CD4-positive, alpha-beta T cell treated with Interleukin-1 beta for 1 hour (primary cell): ENCODE measurements at regions not wholly inside any gene's neighbourhood (a gene's known extent, or its start where the extent isn't known, plus 50 kb on each side); places are given as distances from the start of the nearest gene placed in this dataset.
A peak's percentile ranks its signal among the peaks of the same experiment; 100 is the strongest.

Source experiments
- DNase-seq, 2 donors: peaks; one replicate each; pipeline ENCODE4 v3.0.0-alpha.2; 2020 to 2022

- DNase-seq = no peak
Observed at GRCh38 chr12:92529944-92530343, 172.8 kb upstream of the PLEKHG7 start.

- DNase-seq = no peak
Observed at GRCh38 chr12:92528586-92528985, 174.2 kb upstream of the PLEKHG7 start.

- no peak for DNase-seq
Observed at GRCh38 chr12:92528097-92528496, 174.7 kb upstream of the PLEKHG7 start.

DNA sequence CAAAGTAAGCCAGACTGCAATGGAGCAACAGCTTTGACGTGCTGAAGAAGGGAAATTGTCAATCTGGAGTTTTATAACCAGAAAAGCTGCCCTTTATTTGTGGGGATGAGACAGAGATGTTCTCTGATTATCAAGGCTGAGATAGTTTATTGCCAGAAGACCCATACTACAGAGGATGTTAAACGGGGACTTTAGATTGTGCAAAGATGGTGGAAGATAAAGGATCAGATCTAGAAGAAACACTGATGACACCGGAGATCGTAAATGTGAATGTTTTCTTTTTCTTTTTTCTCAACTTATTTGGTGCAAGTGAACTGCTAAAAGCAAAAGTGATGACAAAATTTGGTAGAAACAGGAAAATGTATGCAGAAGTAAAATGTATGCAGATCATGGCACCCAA lies 178.3 kb upstream of the PLEKHG7 start:
- no peak for DNase-seq

DNA sequence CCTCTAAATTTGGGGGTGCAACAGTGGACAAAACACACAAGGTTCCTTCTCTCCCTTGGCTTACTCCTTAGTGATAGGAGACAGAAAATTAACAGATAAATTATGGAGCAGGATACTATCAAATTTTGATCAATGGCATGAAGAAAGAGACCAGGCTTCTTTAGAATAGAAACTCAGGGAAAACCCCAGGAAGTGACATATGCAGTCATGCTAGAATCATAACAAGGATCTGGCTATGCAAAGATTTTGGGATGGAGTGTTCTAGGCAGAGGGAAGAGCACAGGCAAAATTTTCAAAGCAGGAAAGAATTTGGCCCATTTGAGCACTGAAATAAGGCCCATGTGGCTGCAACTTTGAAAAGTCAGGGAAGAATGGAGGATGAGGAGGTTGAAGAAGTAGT lies 182.3 kb upstream of the PLEKHG7 start:
- DNase-seq = no peak

GRCh38 chr12:92519284-92519683 lies 183.5 kb upstream of the PLEKHG7 start:
- no peak for DNase-seq

GRCh38 chr12:92518071-92518470 lies 184.7 kb upstream of the PLEKHG7 start:
- no peak for DNase-seq

- no peak for DNase-seq
Observed at GRCh38 chr12:92516277-92516600, 186.6 kb upstream of the PLEKHG7 start.

- no peak for DNase-seq
Observed at GRCh38 chr12:92513231-92513730, 189.5 kb upstream of the PLEKHG7 start.

DNA sequence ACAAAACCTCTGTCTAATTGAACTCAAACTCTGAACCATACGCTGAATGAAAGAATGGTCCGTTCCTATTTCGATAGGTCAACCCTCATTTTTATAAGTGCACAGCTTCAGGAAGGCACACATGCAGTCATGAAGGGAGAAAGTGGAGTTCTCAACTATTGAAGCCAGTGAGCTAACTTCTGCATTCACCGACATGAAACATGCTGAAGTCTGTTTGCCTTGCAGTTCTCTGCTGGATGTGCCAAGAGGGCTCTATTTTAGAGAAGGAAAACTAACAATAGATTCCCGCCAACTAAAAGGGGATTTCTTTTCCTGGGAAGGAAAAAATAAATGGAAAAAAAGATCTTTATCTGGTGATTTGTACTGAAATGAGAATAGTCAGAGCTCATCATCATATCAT lies 191.0 kb upstream of the PLEKHG7 start:
- DNase-seq = no peak

GRCh38 chr12:92509156-92509738 lies 193.5 kb upstream of the PLEKHG7 start:
- no peak for DNase-seq

GRCh38 chr12:92506891-92507290 lies 195.9 kb upstream of the PLEKHG7 start:
- DNase-seq = no peak

GRCh38 chr12:92506460-92506859 lies 196.3 kb upstream of the PLEKHG7 start:
- no peak for DNase-seq

DNA sequence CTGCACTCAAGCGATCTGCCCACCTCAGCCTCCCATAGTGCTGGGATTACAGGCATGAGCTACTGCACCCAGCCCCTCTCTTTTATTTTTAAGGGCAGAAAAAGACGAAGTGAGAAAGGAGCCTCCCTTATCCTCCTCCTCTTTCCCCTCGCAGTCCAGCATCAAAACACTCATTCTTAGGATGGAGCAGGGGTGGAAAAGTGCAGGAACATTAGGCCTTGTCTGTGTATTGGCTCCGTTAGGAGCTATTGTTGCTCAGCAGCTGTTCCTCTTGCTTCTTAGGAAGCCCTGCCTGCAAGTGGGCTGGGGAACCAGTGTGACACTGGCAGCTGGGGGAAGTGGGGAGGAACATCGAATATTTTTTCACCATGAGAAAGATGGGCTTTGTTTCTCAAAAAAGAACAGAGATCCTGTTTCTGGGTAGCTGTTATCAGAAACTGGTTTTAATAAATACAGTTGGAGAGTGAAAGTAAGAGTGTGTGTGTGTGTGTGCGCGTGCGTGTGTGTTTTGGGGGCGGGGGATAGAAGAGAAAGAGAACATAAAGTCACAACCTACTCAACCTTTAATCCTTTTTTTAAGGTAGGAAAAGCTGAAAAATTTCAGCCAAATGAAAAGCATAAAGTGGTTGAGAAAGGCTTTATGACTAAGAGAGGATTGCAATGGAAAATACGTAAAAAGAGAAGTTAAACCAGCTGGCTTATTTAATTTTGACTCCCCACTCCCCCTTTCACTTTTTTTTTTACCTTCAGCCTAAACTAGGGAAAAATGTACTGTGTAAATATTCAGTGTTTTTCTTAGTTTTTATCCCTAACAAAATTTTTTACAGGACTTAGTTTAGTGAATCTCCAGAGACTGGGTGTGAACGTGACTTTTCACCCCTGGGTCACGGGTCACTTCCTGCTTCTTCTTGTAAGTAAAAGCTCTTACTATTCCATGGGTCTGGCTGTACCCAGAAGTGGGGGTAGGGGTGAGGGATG lies 197.2 kb upstream of the PLEKHG7 start:
- peak; percentile 50 to 61 for DNase-seq

- DNase-seq = peak in 1 of 2 donors; percentile 40
Observed at GRCh38 chr12:92504594-92504981, 198.2 kb upstream of the PLEKHG7 start.

DNA sequence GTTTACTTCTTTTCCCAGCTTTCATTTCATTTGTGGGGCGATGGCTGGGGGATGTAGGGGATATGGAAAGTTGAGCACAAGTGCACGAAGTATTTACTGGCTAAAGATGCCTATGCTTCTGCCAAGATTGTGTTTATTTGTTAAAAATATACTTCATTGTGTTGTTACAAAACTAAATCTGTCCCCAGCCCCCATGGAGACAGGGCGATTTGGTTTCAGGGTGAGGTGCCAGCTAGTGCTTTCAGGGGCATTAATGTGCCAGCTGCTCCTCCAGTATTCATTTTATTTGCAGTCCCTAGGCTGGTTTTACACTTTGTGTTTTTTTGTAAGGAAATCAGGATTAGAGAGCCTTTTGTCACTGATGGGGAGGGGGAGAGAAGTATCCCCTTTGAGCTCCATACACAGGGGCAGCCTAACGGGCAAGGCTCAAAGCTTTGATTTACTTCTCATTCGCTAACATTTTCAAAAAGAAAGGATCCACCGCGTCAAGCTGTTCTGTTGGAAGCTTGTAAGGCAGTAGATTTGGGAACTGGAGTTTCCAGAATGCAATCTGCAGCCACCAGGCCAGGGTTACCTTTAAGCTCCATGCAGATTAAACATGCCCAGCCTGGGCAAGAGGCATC lies 198.7 kb upstream of the PLEKHG7 start:
- no peak for DNase-seq

DNA sequence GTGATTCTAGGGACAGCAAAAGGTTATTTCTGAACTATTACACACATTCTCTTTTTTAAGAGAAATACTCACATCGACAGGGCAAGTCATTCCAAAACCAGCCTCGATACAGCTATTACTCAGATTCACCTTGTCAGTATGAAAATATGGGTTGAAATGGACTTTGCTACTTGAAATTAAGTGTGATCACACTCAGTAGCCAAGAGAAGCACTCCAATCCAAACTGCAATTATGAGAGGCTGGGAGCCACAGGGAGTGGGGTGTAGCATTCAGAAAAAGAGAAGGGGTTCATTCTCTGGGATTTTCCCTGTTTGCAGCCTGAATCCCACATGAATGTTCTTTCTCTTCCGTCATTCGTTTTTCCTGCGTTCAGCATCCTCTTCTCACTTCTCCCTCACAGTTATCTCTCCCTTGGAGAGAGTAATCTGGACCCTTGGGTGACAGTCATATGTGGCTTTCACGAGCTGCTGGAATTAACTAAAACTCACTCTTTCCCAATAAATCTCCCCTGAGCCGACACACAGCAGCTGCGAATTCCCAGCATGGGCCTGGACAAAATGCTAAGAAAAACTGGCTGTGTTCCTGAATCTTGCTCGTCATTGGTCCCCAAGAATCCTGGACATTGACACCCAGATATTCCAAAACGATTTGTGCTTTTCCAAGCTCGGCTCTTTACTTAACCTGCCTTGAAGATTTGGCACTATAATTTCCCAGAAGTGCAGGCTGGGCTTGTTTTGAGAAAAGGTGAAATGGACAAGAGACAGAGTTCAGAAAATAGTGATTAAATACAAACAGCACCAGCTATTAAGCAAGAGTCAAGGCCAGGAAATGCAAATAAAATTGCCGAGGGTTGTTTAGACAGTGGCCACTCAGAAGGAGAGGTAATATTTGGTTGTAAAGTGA lies 199.5 kb upstream of the PLEKHG7 start:
- no peak for DNase-seq

DNA sequence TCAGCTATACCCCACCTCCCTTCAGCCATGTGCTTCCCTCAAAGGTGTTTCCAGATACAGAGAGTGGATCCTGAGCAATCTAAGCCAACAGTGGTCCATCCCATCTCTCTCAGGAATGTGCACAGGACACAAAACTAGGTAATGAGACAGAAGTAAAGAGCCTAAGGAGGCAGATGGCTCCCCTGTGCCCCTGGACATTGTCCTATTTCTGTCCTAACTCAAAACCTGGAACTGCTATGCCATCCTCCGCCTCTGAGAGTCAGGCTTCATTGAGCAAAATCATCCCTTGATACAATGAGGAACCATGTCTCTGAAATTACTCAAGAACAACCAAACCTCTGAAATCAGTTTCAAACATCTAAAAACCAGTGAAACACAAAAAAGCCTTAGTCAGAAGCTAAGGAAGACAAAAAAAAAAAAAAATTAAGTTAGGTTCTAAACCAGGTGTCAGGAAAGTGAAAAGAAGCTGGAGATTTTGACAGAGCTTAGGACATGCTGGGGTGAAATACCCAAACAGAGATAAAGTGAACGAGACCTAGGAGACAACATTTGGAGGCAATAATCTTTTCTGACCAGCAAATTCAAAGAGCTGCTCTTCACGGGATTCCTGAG lies 200.3 kb upstream of the PLEKHG7 start:
- DNase-seq = peak; percentile 9 to 26

GRCh38 chr12:92496790-92497189 lies 206.0 kb upstream of the PLEKHG7 start:
- DNase-seq = no peak

- DNase-seq = no peak
Observed at GRCh38 chr12:92495108-92495507, 207.7 kb upstream of the PLEKHG7 start.

DNA sequence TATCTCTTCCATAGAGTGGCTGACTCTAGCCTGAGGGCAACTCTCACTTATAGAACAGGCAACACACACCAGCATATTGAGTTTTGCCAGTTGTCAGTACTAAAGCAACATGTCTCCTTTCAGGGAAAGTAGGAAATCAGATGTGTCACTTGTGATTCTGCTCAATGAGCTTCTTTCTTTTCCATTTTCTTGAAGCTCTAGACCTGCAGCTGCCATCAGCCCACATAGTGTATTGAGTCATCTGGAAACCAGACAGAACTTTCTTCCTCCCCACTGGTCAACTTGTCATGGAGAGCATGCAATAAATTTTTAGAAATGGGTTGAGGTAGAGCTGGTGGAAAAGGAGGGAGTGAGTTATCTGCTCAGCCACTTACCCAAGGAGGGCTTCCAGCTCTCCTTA lies 209.0 kb upstream of the PLEKHG7 start:
- DNase-seq = no peak

- no peak for DNase-seq
Observed at GRCh38 chr12:92492995-92493394, 209.8 kb upstream of the PLEKHG7 start.
